ES-I3 (cell line): ENCODE measurements at regions not wholly inside any gene's neighbourhood (a gene's known extent, or its start where the extent isn't known, plus 50 kb on each side); places are given as distances from the start of the nearest gene placed in this dataset.

Experiments used
- H3K36me3 ChIP-seq: 2 replicates; pipeline ENCODE4 v1.6.1; 2013; ENCODE audit warnings: mild to moderate bottlenecking, low read length, control low read depth, moderate library complexity; ENCODE audit not compliant: insufficient read depth
- H3K4me1 ChIP-seq: 2 replicates; pipeline ENCODE4 v1.6.1; 2013; ENCODE audit warnings: mild to moderate bottlenecking, control low read depth, low read length; ENCODE audit not compliant: insufficient read depth
- H3K9ac ChIP-seq: 2 replicates; pipeline ENCODE4 v1.6.1; 2013; ENCODE audit warnings: low read depth, mild to moderate bottlenecking, low read length, moderate library complexity
- H3K9me3 ChIP-seq: 2 replicates; pipeline ENCODE4 v1.6.1; 2013; ENCODE audit warnings: mild to moderate bottlenecking, low read length, moderate library complexity; ENCODE audit not compliant: control insufficient read depth, insufficient read depth

GRCh38 chr2:180368881-180369280 is 361.8 kb upstream of the CWC22 start:
- Histone ChIP-seq H3K9me3 (no peaks in the 10 kb centered on the region), H3K9ac (no peak overlapping the region), H3K4me1 (no peaks in the 10 kb centered on the region), H3K36me3 (no peaks in the 10 kb centered on the region)

DNA sequence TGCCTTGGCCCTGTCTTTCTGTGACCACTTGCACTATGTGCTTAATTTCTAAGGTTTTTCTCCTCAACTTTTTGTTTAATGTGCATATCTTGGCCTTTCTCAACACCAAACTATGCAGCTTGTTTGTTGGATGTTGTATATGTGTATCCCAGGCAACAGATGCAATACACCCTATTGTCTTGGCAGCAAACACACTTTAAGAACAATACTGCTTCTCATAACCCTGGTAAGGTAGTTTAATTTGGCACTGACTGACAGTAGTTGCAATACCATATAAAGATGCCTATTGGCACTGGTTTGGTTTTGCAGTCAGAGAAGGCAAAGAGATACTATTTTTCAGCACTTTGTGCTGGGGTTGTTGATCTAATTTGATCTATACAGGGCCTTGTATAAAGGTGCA is 360.7 kb upstream of the CWC22 start:
- no peak overlapping the region for H3K9ac ChIP-seq
- H3K4me1 ChIP-seq = no peaks in the 10 kb centered on the region
- H3K9me3 ChIP-seq = no peaks in the 10 kb centered on the region; the same call in 1 of the 2 replicates
- no peaks in the 10 kb centered on the region for H3K36me3 ChIP-seq

DNA sequence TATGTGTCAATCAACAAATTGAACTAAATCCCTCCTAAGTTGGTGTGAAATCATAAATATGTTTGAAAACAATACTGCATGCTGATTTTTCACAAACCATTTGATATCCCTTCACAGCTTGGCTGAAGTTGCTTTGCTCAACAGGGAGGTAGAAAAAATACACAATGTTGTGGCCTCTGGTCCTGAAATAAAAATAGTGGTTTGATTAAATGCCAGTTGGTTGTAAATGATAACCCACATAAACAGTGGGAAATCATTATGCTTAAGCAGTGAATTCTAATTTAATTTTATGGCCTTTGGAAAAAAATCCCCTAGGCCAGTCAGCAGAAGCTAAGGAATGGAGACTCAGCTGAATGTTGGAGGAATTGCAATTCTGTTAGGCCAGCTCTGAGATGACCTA is 359.4 kb upstream of the CWC22 start:
- Histone ChIP-seq H3K9ac (no peak overlapping the region), H3K36me3 (no peaks in the 10 kb centered on the region), H3K4me1 (no peaks in the 10 kb centered on the region), H3K9me3 (no peaks in the 10 kb centered on the region; the same call in 1 of the 2 replicates)

GRCh38 chr2:180364719-180365118 is 357.6 kb upstream of the CWC22 start:
- Histone ChIP-seq H3K9ac (no peak overlapping the region), H3K4me1 (no peaks in the 10 kb centered on the region), H3K9me3 (no peaks in the 10 kb centered on the region; the same call in 1 of the 2 replicates)

GRCh38 chr2:180360283-180360618 is 353.2 kb upstream of the CWC22 start:
- Histone ChIP-seq H3K9ac (no peak overlapping the region), H3K4me1 (no peaks in the 10 kb centered on the region), H3K9me3 (no peaks in the 10 kb centered on the region; the same call in 1 of the 2 replicates), H3K36me3 (no peaks in the 10 kb centered on the region)

More at GRCh38 chr2:180364719-180365118, 357.6 kb upstream of the CWC22 start:
- H3K36me3 ChIP-seq = no peaks in the 10 kb centered on the region

DNA sequence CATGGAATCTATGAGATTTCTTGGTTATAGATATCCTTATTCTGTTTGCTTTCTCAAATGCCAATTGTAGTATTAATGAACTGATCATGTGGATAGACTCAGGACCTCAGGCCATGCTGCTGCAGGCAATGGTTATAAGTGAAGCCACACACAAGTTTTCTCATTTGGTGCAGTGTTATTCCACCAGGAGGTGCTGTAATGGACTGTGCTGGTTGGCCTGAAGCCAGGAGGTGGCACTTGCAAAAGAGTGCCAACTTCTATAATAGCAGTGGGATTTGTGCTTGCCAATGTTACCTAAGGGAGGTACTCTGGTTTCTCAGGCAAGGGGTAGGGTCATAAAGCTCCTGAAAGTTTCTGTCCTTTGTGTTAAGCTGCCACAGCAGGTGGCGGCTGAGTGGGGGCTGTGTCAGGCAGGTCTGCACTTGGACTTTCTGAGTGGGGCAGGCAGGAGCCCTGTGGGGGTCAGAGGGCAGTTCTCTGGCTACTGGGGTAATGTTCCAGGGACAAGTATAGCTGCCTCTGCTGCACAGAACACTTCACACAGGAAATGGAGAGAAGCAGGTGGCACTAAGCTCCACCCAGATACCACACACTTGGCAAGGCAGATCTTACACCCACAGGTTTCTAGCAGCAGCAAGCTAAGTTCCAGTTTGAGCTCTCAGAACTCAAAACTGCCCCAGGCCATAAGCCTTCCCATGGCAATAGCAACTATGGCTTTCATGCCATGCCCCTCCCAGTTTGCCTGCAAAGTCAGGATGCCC is 352.6 kb upstream of the CWC22 start:
- H3K4me1 ChIP-seq = no peaks in the 10 kb centered on the region
- no peak overlapping the region for H3K9ac ChIP-seq
- no peaks in the 10 kb centered on the region; the same call in 1 of the 2 replicates for H3K9me3 ChIP-seq
- H3K36me3 ChIP-seq = no peaks in the 10 kb centered on the region

DNA sequence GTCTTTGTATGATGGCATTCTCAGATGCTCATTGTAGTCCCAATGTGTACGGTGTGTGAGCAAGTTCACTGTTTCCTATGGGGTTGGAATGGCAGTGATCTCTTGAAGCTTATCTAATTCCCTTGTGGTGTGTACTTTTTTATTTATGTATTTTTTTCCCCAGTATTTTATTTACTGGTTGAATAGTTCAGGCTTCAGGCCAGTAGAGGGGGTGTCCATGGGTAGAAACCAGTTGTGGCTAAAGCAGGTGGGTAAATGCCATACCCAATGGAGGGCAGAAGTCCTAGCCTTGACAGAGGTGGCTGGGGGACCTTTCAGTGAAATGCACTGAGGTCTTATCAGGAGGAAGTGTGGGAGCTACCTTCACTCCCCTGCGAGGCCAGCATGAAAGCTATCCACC is 351.4 kb upstream of the CWC22 start:
- Histone ChIP-seq H3K9me3 (no peaks in the 10 kb centered on the region; the same call in 1 of the 2 replicates), H3K4me1 (no peaks in the 10 kb centered on the region; the same call in 1 of the 2 replicates), H3K36me3 (no peaks in the 10 kb centered on the region), H3K9ac (no peak overlapping the region)

DNA sequence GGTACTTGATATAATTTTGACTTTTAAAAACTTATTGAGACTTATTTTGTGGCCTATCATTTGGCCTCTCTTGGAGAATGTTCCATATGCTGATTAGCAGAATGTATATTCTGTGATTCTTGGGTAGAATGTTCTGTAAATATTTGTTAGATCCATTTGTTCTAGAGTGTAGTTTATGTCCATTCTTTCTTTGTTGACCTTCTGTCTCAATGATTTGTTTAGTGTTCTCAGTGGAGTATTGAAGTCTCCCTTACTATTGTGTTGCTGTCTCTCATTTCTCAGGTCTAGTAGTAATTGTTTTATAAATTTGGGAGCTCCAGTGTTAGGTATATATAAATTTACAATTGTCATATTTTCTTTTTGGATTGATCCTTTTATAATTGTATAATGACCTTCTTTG is 349.6 kb upstream of the CWC22 start:
- H3K9ac ChIP-seq = no peak overlapping the region
- no peaks in the 10 kb centered on the region; the same call in 1 of the 2 replicates for H3K4me1 ChIP-seq
- no peaks in the 10 kb centered on the region for H3K9me3 ChIP-seq
- no peaks in the 10 kb centered on the region for H3K36me3 ChIP-seq

DNA sequence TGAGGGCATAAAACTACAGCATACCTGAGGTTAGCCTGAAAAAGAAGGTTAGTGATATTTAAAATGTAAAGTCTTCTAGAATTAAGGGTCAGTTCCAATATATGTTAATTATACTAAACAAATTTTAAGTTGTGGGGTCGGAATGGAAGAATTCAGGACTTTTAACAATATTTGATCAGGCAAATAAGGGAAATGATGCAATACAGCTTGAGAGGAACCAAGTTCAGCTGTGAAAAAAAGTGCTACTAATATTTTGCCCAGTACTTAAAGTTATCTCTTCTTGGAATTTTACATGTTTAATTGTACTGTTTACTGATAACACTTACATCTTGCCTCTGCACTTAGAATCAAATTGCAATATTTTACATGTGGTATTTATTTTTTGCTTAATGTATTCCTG is 345.5 kb upstream of the CWC22 start:
- no peaks in the 10 kb centered on the region for H3K9me3 ChIP-seq
- H3K4me1 ChIP-seq = no peaks in the 10 kb centered on the region; the same call in 1 of the 2 replicates

DNA sequence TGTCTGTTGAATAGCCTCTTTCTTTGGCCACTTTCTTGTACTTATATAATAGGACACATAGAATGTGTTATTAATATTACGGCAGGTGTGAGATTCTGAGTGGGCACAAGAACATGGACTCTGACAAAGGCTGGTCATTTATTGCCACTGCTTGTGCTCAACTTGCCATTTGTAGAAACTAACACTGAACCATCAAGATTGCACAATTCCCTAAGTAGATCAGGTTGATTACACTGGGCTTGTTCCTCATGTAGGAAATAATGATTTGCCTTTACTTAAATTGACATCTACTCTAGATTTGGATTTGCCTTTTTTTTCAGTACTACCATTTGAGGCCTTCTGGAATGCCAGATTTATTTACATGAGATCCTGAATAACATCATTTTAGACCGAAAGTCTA is 342.7 kb upstream of the CWC22 start:
- no peaks in the 10 kb centered on the region; the same call in 1 of the 2 replicates for H3K4me1 ChIP-seq
- no peaks in the 10 kb centered on the region for H3K36me3 ChIP-seq
- H3K9me3 ChIP-seq = no peaks in the 10 kb centered on the region
- H3K9ac ChIP-seq = no peak overlapping the region

More for the DNA sequence above, 345.5 kb upstream of the CWC22 start:
- no peak overlapping the region for H3K9ac ChIP-seq
- no peaks in the 10 kb centered on the region for H3K36me3 ChIP-seq

GRCh38 chr2:180343528-180344345 is 336.6 kb upstream of the CWC22 start:
- Histone ChIP-seq H3K9ac (no peak overlapping the region), H3K9me3 (peaks cover 4% of the 10 kb centered on the region), H3K4me1 (no peaks in the 10 kb centered on the region), H3K36me3 (no peaks in the 10 kb centered on the region)

DNA sequence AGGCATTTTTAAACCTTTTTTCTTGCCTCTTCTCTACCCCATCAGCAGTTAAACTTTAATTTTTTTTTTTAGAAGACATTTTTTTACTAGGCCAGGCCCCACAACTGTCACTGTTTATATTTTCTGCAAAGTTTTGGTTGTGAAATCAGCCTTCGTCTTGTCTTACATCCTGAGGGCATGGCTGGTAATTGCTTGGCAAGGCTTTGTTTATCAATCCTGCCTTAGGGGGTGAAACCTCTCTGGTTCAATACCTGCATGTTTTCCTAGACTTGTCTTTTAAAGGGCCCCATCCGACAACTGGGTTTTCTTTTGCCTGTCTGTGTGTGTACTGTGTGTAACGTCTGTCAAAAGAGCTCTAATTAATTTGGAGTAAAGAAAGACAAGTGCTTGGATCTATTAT is 330.0 kb upstream of the CWC22 start:
- Histone ChIP-seq H3K36me3 (no peaks in the 10 kb centered on the region), H3K9me3 (peaks cover 12% of the 10 kb centered on the region), H3K9ac (no peak overlapping the region), H3K4me1 (no peaks in the 10 kb centered on the region)

GRCh38 chr2:180336550-180336949 is 329.5 kb upstream of the CWC22 start:
- Histone ChIP-seq H3K9ac (no peak overlapping the region), H3K36me3 (no peaks in the 10 kb centered on the region), H3K9me3 (peaks cover 12% of the 10 kb centered on the region), H3K4me1 (no peaks in the 10 kb centered on the region)

GRCh38 chr2:180334514-180334913 is 327.4 kb upstream of the CWC22 start:
- Histone ChIP-seq H3K9me3 (peaks cover 12% of the 10 kb centered on the region), H3K4me1 (no peaks in the 10 kb centered on the region), H3K9ac (no peak overlapping the region), H3K36me3 (no peaks in the 10 kb centered on the region)
